ENCODE measurements at regions not wholly inside any gene's neighbourhood (a gene's known extent, or its start where the extent isn't known, plus 50 kb on each side); places are given as distances from the start of the nearest gene placed in this dataset.

DNA sequence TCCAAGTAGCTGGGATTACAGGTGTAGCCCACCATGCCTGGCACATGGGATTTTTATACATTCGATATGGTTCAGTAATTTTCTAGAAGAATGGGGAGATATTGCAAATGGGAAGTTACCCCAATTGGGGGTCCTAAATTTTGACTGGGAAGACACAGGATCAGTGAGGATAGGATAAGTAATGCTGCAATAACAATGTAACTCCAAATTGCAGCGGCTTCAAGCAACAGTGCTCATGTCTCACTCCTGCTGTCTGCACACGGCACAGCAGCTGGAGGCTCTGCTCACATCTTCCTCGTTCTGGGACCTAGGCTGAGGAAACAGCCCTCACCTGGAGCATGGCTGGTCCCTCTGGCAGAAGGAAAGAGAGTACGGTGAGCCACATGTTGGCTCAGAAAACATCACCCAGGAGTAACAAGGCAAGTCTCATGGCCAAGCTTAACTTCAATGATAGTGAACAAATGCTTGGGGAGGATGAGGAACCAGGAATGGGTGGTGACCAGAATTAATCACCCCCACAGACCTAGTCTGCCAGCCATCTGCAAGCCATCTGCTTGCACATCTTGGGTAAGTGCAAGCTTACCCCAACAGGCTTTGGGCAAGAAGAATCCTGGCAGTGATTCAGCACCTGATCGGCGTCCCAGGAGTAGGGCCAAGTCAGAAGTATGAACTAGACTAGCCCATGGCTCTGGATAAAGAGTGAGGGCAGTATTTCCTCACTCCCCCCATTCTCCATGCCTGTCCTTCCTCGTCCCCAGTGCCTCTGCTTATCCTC lies 229.2 kb downstream of the COPRS start:
- TF ChIP-seq EZH2 (IDR thresholded peaks at IDR 0.05; ENCODE audit: low read depth, low read length, severe bottlenecking) (no peak), EP300 (IDR thresholded peaks at IDR 0.05; ENCODE audit: borderline replicate concordance in 1 of 2, low read depth in 2 of 2, low read length in 2 of 2) (no peak), CEBPB (IDR thresholded peaks at IDR 0.05; ENCODE audit: low read depth, low read length) (no peak), ATF3 (IDR thresholded peaks at IDR 0.05; ENCODE audit: insufficient read depth, low read depth, low read length) (no peak), JUN (IDR thresholded peaks at IDR 0.05; ENCODE audit: low read depth, low read length) (no peak), JUND (IDR thresholded peaks at IDR 0.05; ENCODE audit: low read length) (no peak), CHD1 (IDR thresholded peaks at IDR 0.05; ENCODE audit: low read depth, low read length) (no peak), RFX5 (IDR thresholded peaks at IDR 0.05; ENCODE audit: borderline replicate concordance, low read depth, low read length) (no peak), CHD2 (IDR thresholded peaks at IDR 0.05; ENCODE audit: low read length) (no peak), POLR2A (IDR thresholded peaks at IDR 0.05; ENCODE audit: control extremely low read depth in 1 of 2, low read depth in 2 of 2, low read length in 2 of 2) (no peak), EGR1 (IDR thresholded peaks at IDR 0.05; ENCODE audit: borderline replicate concordance, low read depth, low read length) (no peak)
- TF ChIP-seq, protein P1, sequence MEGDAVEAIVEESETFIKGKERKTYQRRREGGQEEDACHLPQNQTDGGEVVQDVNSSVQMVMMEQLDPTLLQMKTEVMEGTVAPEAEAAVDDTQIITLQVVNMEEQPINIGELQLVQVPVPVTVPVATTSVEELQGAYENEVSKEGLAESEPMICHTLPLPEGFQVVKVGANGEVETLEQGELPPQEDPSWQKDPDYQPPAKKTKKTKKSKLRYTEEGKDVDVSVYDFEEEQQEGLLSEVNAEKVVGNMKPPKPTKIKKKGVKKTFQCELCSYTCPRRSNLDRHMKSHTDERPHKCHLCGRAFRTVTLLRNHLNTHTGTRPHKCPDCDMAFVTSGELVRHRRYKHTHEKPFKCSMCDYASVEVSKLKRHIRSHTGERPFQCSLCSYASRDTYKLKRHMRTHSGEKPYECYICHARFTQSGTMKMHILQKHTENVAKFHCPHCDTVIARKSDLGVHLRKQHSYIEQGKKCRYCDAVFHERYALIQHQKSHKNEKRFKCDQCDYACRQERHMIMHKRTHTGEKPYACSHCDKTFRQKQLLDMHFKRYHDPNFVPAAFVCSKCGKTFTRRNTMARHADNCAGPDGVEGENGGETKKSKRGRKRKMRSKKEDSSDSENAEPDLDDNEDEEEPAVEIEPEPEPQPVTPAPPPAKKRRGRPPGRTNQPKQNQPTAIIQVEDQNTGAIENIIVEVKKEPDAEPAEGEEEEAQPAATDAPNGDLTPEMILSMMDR (IDR thresholded peaks at IDR 0.05; ENCODE audit: control extremely low read depth in 1 of 3, insufficient read depth in 1 of 3, low read depth in 1 of 3, low read length in 3 of 3): no peak
- TF ChIP-seq, protein P2, sequence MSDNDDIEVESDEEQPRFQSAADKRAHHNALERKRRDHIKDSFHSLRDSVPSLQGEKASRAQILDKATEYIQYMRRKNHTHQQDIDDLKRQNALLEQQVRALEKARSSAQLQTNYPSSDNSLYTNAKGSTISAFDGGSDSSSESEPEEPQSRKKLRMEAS (IDR thresholded peaks at IDR 0.05): no peak

All from H1 (cell line).